CD8-positive, alpha-beta memory T cell (primary cell): ENCODE measurements at regions not wholly inside any gene's neighbourhood (a gene's known extent, or its start where the extent isn't known, plus 50 kb on each side); places are given as distances from the start of the nearest gene placed in this dataset.

Experiments used
- CTCF ChIA-PET: fragments of 350-600 bp; sonication (Branson Sonifier 250); formaldehyde crosslinking; loops from one replicate; lab custom pipeline; 2021; ENCODE audit warnings: antibody characterized with exemption; lab: Charles Lee
- POLR2A ChIA-PET: fragments of 350-600 bp; sonication (Branson Sonifier 250); formaldehyde crosslinking; loops from one replicate; lab custom pipeline; 2021; ENCODE audit warnings: antibody characterized with exemption; lab: Charles Lee
- DNase-seq, 5 donors: peaks; one replicate each; pipeline versions ENCODE4 v3.0.0 to v3.0.0-alpha.2; 2020 to 2022; ENCODE audit warnings: mixed read lengths in 1 of 5
- H3K27ac ChIP-seq: one replicate; pipeline ENCODE4 v1.7.0; 2013; ENCODE audit warnings: low read depth, mild to moderate bottlenecking, low read length, moderate library complexity
- H3K27me3 ChIP-seq: 2 replicates; pipeline ENCODE4 v1.7.0; 2013; ENCODE audit warnings: low read length, mild to moderate bottlenecking; ENCODE audit not compliant: insufficient read depth, poor library complexity, severe bottlenecking
- H3K36me3 ChIP-seq: 2 replicates; pipeline ENCODE4 v1.7.0; 2013; ENCODE audit warnings: mild to moderate bottlenecking, low read length, moderate library complexity; ENCODE audit not compliant: insufficient read depth
- H3K4me1 ChIP-seq: 2 replicates; pipeline ENCODE4 v1.7.0; 2013; ENCODE audit warnings: mild to moderate bottlenecking, low read length, moderate library complexity; ENCODE audit not compliant: insufficient read depth
- H3K4me3 ChIP-seq: 2 replicates; pipeline ENCODE4 v1.7.0; 2013; ENCODE audit warnings: mild to moderate bottlenecking, low read length
- H3K9me3 ChIP-seq: 2 replicates; pipeline ENCODE4 v1.7.0; 2013; ENCODE audit warnings: mild to moderate bottlenecking, low read length
- H3K27ac Mint-ChIP-seq, 8 donors: one replicate each; pipeline ENCODE4 v1.8.0; 2020 to 2021; ENCODE audit warnings: mixed read lengths in 8 of 8, mild to moderate bottlenecking in 6 of 8, inconsistent platforms in 3 of 8, moderate library complexity in 3 of 8
- H3K27me3 Mint-ChIP-seq, 2 donors: one replicate each; pipeline ENCODE4 v1.8.0; 2020 to 2021; ENCODE audit warnings: mixed read lengths in 2 of 2, mild to moderate bottlenecking in 1 of 2, moderate library complexity in 1 of 2
- H3K36me3 Mint-ChIP-seq, 3 donors: one replicate each; pipeline ENCODE4 v1.8.0; 2020 to 2021; ENCODE audit warnings: mixed read lengths in 3 of 3, inconsistent platforms in 1 of 3, mild to moderate bottlenecking in 1 of 3
- H3K4me1 Mint-ChIP-seq, 3 donors: one replicate each; pipeline ENCODE4 v1.8.0; 2020 to 2021; ENCODE audit warnings: mixed read lengths in 3 of 3, inconsistent platforms in 1 of 3, mild to moderate bottlenecking in 1 of 3
- H3K4me3 Mint-ChIP-seq, 7 donors: one replicate each; pipeline ENCODE4 v1.8.0; 2020 to 2021; ENCODE audit warnings: mixed read lengths in 7 of 7, mild to moderate bottlenecking in 6 of 7, moderate library complexity in 4 of 7, inconsistent platforms in 2 of 7
- H3K9me3 Mint-ChIP-seq, 5 donors: one replicate each; pipeline ENCODE4 v1.8.0; 2020 to 2022; ENCODE audit warnings: mixed read lengths in 5 of 5, mild to moderate bottlenecking in 3 of 5, moderate library complexity in 2 of 5, inconsistent platforms in 1 of 5

DNA sequence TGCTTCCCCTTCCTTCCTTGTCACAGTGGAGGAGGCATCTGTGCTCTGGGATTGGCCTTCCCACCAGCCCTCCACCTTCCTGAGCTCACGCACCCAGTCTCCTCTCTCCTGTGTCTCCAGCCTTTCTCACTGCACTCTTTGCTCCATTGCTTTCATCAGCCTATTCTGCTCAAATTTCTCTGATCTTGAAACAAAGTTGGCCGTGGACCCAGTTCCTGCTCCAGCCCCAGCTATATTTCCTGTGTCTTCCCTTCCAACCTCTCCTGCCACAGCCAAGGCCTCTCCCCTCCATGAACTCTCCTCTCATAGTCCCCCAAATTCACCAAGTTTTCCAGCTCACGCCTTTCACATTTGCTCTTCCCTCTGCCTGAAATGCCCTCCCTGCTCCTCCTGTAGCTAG lies 226.6 kb upstream of the AGAP1 start:
- Mint-ChIP-seq H3K4me3 (no peak overlapping the region), H3K27me3 (peaks cover 25 to 53% of the 10 kb centered on the region in 2 donors), H3K36me3 (no peaks in the 10 kb centered on the region), H3K27ac (no peak overlapping the region), H3K9me3 (peaks cover 0 to 2% (median 0%) of the 10 kb centered on the region in 5 donors), H3K4me1 (peaks cover 6 to 22% (median 11%) of the 10 kb centered on the region in 3 donors)
- H3K4me1 ChIP-seq = peaks cover 4% of the 10 kb centered on the region
- ChIA-PET CTCF (no interaction called here), POLR2A (no interaction called here)
- H3K36me3 ChIP-seq = no peaks in the 10 kb centered on the region
- no peak overlapping the region for H3K4me3 ChIP-seq
- no peaks in the 10 kb centered on the region for H3K27me3 ChIP-seq
- no peaks in the 10 kb centered on the region for H3K9me3 ChIP-seq
- no peak overlapping the region for H3K27ac ChIP-seq
- DNase-seq = no peak

GRCh38 chr2:235268535-235268934 lies 225.3 kb upstream of the AGAP1 start:
- ChIA-PET POLR2A (no interaction called here), CTCF (no interaction called here)
- Histone ChIP-seq H3K27me3 (no peaks in the 10 kb centered on the region), H3K36me3 (no peaks in the 10 kb centered on the region), H3K4me1 (peaks cover 4% of the 10 kb centered on the region), H3K4me3 (no peak overlapping the region), H3K27ac (no peak overlapping the region), H3K9me3 (no peaks in the 10 kb centered on the region)
- Mint-ChIP-seq H3K4me3 (no peak overlapping the region), H3K9me3 (peaks cover 0 to 2% (median 0%) of the 10 kb centered on the region in 5 donors), H3K27me3 (peaks cover 22 to 55% of the 10 kb centered on the region in 2 donors), H3K27ac (no peak overlapping the region), H3K4me1 (peaks cover 6 to 22% (median 11%) of the 10 kb centered on the region in 3 donors), H3K36me3 (no peaks in the 10 kb centered on the region)
- DNase-seq = no peak

- POLR2A ChIA-PET = no interaction called here
- Mint-ChIP-seq H3K4me1 (peaks cover 6 to 22% (median 11%) of the 10 kb centered on the region in 3 donors), H3K9me3 (peaks cover 0 to 6% (median 3%) of the 10 kb centered on the region in 5 donors), H3K27me3 (peaks cover 29 to 63% of the 10 kb centered on the region in 2 donors), H3K4me3 (no peak overlapping the region), H3K27ac (no peak overlapping the region), H3K36me3 (peaks cover 0 to 6% (median 0%) of the 10 kb centered on the region in 3 donors)
- H3K4me3 ChIP-seq = no peak overlapping the region
- H3K36me3 ChIP-seq = no peaks in the 10 kb centered on the region
- H3K27me3 ChIP-seq = no peaks in the 10 kb centered on the region
- CTCF ChIA-PET = no interaction called here
- peaks cover 4% of the 10 kb centered on the region for H3K4me1 ChIP-seq
- H3K9me3 ChIP-seq = no peaks in the 10 kb centered on the region
- H3K27ac ChIP-seq = no peak overlapping the region
- no peak for DNase-seq
Measured at GRCh38 chr2:235270291-235270690, 223.6 kb upstream of the AGAP1 start.

DNA sequence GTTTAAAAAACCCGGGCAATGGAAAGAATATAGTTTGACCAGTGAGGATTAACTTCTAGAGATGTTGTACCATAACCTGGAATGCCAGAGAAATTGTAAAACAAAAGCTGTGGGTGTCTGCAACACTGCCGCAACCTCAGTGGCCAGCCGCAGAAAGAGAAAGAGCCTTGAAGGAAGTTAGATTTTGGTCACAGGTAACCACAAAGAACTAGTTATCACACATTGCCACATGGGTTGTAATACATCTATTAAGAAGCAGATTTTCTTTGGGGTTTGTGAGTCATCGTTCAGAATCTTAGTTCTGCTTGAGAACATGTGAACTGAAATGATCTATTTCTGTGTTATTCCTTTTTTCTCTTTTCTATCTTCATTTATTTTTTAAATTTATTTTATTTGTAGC lies 222.9 kb upstream of the AGAP1 start:
- peak in 1 of 5 donors; percentile 41 for DNase-seq
- no peaks in the 10 kb centered on the region for H3K27me3 ChIP-seq
- H3K36me3 Mint-ChIP-seq = peaks cover 0 to 6% (median 0%) of the 10 kb centered on the region in 3 donors
- H3K36me3 ChIP-seq = no peaks in the 10 kb centered on the region
- peaks cover 0 to 6% (median 3%) of the 10 kb centered on the region in 5 donors for H3K9me3 Mint-ChIP-seq
- peak overlapping the region in 2 of 8 donors; percentile 23 to 53 for H3K27ac Mint-ChIP-seq
- CTCF ChIA-PET = no interaction called here
- H3K9me3 ChIP-seq = no peaks in the 10 kb centered on the region
- peaks cover 30 to 63% of the 10 kb centered on the region in 2 donors for H3K27me3 Mint-ChIP-seq
- peak overlapping the region in 2 of 7 donors; percentile 59 to 63 for H3K4me3 Mint-ChIP-seq
- H3K27ac ChIP-seq = no peak overlapping the region
- peaks cover 6 to 22% (median 11%) of the 10 kb centered on the region in 3 donors for H3K4me1 Mint-ChIP-seq
- no peak overlapping the region for H3K4me3 ChIP-seq
- H3K4me1 ChIP-seq = peaks cover 4% of the 10 kb centered on the region
- POLR2A ChIA-PET = no interaction called here

DNA sequence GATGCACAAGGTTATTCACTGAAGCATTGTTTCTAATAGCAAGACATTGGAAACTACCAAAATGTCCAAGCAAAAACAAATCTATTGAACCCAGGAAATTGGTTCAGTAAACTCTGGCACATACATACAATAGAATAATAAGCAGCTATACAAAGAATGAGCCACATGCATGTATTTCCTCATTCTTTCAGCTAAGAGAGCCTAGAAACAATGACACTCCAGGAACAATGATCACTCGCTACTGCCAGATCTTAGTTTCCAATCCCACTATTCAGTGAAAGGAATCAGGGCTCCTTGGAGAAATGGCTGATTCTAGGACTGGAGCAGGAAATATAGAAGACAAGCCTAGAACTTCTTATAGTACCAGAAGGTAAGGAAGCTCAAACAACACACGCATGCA lies 221.9 kb upstream of the AGAP1 start:
- Mint-ChIP-seq H3K4me1 (peaks cover 6 to 22% (median 11%) of the 10 kb centered on the region in 3 donors), H3K27me3 (peaks cover 26 to 60% of the 10 kb centered on the region in 2 donors), H3K36me3 (peaks cover 0 to 6% (median 0%) of the 10 kb centered on the region in 3 donors), H3K27ac (no peak overlapping the region), H3K9me3 (peaks cover 0 to 6% (median 3%) of the 10 kb centered on the region in 5 donors), H3K4me3 (no peak overlapping the region)
- no peak for DNase-seq
- ChIA-PET CTCF (no interaction called here), POLR2A (no interaction called here)
- Histone ChIP-seq H3K27me3 (no peaks in the 10 kb centered on the region), H3K36me3 (no peaks in the 10 kb centered on the region), H3K27ac (no peak overlapping the region), H3K9me3 (no peaks in the 10 kb centered on the region), H3K4me1 (peaks cover 4% of the 10 kb centered on the region), H3K4me3 (no peak overlapping the region)

GRCh38 chr2:235274023-235274422 lies 219.8 kb upstream of the AGAP1 start:
- H3K27ac ChIP-seq = no peak overlapping the region
- DNase-seq = no peak
- CTCF ChIA-PET = no interaction called here
- H3K4me3 Mint-ChIP-seq = no peak overlapping the region
- peaks cover 0 to 6% (median 0%) of the 10 kb centered on the region in 3 donors for H3K36me3 Mint-ChIP-seq
- H3K4me3 ChIP-seq = no peak overlapping the region
- POLR2A ChIA-PET = no interaction called here
- peaks cover 6 to 22% (median 11%) of the 10 kb centered on the region in 3 donors for H3K4me1 Mint-ChIP-seq
- H3K9me3 ChIP-seq = no peaks in the 10 kb centered on the region
- H3K27me3 ChIP-seq = no peaks in the 10 kb centered on the region
- no peaks in the 10 kb centered on the region for H3K36me3 ChIP-seq
- H3K27me3 Mint-ChIP-seq = peaks cover 21 to 39% of the 10 kb centered on the region in 2 donors
- no peak overlapping the region for H3K27ac Mint-ChIP-seq
- H3K9me3 Mint-ChIP-seq = peaks cover 0 to 6% (median 3%) of the 10 kb centered on the region in 5 donors
- H3K4me1 ChIP-seq = peaks cover 4% of the 10 kb centered on the region

- Mint-ChIP-seq H3K27me3 (peaks cover 15 to 19% of the 10 kb centered on the region in 2 donors), H3K9me3 (peaks cover 0 to 6% (median 3%) of the 10 kb centered on the region in 5 donors), H3K4me3 (no peak overlapping the region), H3K4me1 (no peaks in the 10 kb centered on the region), H3K27ac (peak overlapping the region in 1 of 8 donors; percentile 73), H3K36me3 (peaks cover 0 to 6% (median 0%) of the 10 kb centered on the region in 3 donors)
- Histone ChIP-seq H3K36me3 (no peaks in the 10 kb centered on the region), H3K9me3 (no peaks in the 10 kb centered on the region), H3K27me3 (no peaks in the 10 kb centered on the region), H3K4me3 (no peak overlapping the region), H3K4me1 (no peaks in the 10 kb centered on the region), H3K27ac (no peak overlapping the region)
- CTCF ChIA-PET = no interaction called here
- POLR2A ChIA-PET = no interaction called here
- no peak for DNase-seq
Measured at GRCh38 chr2:235277485-235277884, 216.4 kb upstream of the AGAP1 start.

DNA sequence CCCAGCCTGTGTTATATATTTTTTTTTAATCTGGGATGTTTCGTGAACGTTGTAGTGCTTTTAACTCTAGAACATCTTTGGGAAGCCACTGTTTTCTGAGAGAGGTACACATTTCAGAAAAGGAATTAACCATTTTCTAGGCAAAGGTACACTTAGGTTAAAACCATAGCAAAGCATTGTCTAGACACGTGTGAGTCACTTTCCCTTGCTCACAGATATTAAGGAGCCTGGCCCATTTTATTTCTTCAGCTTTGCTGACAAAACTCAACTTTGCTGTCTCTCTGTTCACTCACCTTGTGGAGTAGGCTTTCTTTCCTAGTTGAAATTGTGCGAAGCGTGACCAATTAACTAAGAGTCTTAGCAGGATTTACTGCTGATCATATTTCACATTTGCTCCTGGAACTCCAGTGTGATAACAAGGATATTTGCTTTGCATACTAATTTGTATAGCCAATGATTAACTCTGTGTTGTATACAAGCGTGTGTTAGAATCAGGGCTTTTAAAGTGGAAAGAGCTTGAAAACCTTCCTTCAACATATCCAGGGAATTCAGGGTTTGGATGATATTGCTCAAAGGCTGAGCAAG lies 215.0 kb upstream of the AGAP1 start:
- Histone ChIP-seq H3K36me3 (no peaks in the 10 kb centered on the region), H3K27ac (no peak overlapping the region), H3K27me3 (no peaks in the 10 kb centered on the region), H3K4me1 (no peaks in the 10 kb centered on the region), H3K4me3 (no peak overlapping the region), H3K9me3 (no peaks in the 10 kb centered on the region)
- POLR2A ChIA-PET = no interaction called here
- H3K27ac Mint-ChIP-seq = no peak overlapping the region
- DNase-seq = no peak
- H3K4me1 Mint-ChIP-seq = no peaks in the 10 kb centered on the region
- H3K4me3 Mint-ChIP-seq = no peak overlapping the region
- CTCF ChIA-PET = no interaction called here
- peaks cover 0 to 6% (median 0%) of the 10 kb centered on the region in 3 donors for H3K36me3 Mint-ChIP-seq
- peaks cover 0 to 6% (median 3%) of the 10 kb centered on the region in 5 donors for H3K9me3 Mint-ChIP-seq
- peaks cover 13 to 16% of the 10 kb centered on the region in 2 donors for H3K27me3 Mint-ChIP-seq
